ENCODE measurements at regions not wholly inside any gene's neighbourhood (a gene's known extent, or its start where the extent isn't known, plus 50 kb on each side); places are given as distances from the start of the nearest gene placed in this dataset.

DNA sequence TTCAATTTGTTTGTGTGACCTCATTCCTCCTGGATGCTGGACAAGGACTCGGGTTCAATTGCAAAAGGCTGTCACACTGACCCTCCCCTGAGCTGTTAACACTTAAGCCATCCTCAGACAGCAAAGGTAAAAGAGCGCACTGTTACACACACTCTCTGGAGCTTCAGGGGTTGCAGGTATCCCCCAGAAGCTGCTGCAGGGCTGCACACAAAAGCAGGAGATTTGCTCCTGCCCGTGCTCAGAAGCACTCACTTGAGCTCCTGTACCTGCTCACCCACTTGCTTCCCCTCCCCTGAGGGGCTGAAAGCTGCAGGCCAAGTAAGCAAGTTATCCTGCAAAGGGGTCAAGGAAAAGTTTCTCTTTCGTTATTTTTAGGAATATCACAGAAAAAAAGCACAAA lies 886.2 kb upstream of the ZWINT start:
- no peak overlapping the region for H3K4me3 ChIP-seq (ENCODE audit: low read depth, low read length)
- no peaks in the 10 kb centered on the region for H3K27me3 ChIP-seq (ENCODE audit: control insufficient read depth, insufficient read depth, low read length)
- CTCF ChIA-PET: no interaction called here
- TF ChIP-seq, protein P1, sequence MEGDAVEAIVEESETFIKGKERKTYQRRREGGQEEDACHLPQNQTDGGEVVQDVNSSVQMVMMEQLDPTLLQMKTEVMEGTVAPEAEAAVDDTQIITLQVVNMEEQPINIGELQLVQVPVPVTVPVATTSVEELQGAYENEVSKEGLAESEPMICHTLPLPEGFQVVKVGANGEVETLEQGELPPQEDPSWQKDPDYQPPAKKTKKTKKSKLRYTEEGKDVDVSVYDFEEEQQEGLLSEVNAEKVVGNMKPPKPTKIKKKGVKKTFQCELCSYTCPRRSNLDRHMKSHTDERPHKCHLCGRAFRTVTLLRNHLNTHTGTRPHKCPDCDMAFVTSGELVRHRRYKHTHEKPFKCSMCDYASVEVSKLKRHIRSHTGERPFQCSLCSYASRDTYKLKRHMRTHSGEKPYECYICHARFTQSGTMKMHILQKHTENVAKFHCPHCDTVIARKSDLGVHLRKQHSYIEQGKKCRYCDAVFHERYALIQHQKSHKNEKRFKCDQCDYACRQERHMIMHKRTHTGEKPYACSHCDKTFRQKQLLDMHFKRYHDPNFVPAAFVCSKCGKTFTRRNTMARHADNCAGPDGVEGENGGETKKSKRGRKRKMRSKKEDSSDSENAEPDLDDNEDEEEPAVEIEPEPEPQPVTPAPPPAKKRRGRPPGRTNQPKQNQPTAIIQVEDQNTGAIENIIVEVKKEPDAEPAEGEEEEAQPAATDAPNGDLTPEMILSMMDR (IDR thresholded peaks at IDR 0.05; ENCODE audit: insufficient read depth, low read depth, low read length): no peak
- no peaks in the 10 kb centered on the region for H3K36me3 ChIP-seq (ENCODE audit: control insufficient read depth, insufficient read depth, low read length)
- POLR2A ChIA-PET: no interaction called here
- DNase-seq (ENCODE audit: low read depth): no peak

DNA sequence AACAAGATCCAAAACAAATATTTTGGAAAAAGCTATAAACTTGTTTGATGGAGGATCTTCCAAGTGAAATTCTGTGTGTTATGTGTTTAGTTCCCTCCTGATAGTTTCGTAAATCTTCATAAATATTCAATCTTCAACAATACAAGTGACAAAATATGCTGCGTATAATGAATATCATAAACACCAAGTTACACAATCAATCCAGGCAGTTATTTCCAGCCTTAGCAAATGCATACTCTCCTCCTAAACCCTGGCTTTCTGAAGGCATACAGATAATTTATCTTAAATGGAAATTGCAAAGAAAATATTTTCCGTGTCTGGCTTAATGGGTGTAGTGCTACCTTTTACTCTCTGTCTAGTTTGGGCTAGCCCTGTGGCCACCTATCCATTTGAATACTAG lies 864.9 kb upstream of the ZWINT start:
- Histone ChIP-seq H3K36me3 (ENCODE audit: control insufficient read depth, insufficient read depth, low read length) (no peaks in the 10 kb centered on the region), H3K27me3 (ENCODE audit: control insufficient read depth, insufficient read depth, low read length) (no peaks in the 10 kb centered on the region), H3K4me3 (ENCODE audit: low read depth, low read length) (no peak overlapping the region)
- TF ChIP-seq, protein P1 (IDR thresholded peaks at IDR 0.05; ENCODE audit: insufficient read depth, low read depth, low read length): no peak
- CTCF ChIA-PET: interaction anchor here (0.6 kb wide), 1 partner anchor 693 kb away, joined by 3 read pairs; no protein-coding TSS in a partner anchor
- no peak for DNase-seq (ENCODE audit: low read depth)
- POLR2A ChIA-PET: no interaction called here

DNA sequence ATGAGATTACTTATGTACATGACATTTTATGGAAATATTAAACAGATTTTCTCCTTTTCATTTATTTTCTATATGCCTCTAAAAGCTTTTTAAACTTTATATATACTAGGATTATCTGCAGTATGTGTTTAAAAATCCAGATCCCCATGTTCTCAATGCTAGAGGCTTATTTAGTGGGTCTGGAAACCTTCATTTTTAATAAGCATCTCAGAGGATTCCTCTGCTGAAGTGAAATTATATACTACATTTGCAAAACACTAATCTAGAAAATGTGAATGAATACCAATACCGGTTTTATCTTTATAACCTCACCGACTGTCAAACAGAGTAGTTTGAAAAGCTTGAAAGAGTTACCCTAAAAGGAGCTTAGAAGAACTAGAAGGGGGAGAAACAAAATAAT lies 863.8 kb upstream of the ZWINT start:
- Histone ChIP-seq H3K4me3 (ENCODE audit: low read depth, low read length) (no peak overlapping the region), H3K36me3 (ENCODE audit: control insufficient read depth, insufficient read depth, low read length) (no peaks in the 10 kb centered on the region), H3K27me3 (ENCODE audit: control insufficient read depth, insufficient read depth, low read length) (no peaks in the 10 kb centered on the region)
- CTCF ChIA-PET: no interaction called here
- POLR2A ChIA-PET: no interaction called here
- DNase-seq (ENCODE audit: low read depth): no peak
- TF ChIP-seq, protein P1 (IDR thresholded peaks at IDR 0.05; ENCODE audit: insufficient read depth, low read depth, low read length): no peak

- ChIA-PET CTCF (no interaction called here), POLR2A (no interaction called here)
- TF ChIP-seq, protein P1 (IDR thresholded peaks at IDR 0.05; ENCODE audit: insufficient read depth, low read depth, low read length): no peak
- DNase-seq (ENCODE audit: low read depth): no peak
- H3K4me3 ChIP-seq (ENCODE audit: low read depth, low read length): no peak overlapping the region
- H3K27me3 ChIP-seq (ENCODE audit: control insufficient read depth, insufficient read depth, low read length): no peaks in the 10 kb centered on the region
- H3K36me3 ChIP-seq (ENCODE audit: control insufficient read depth, insufficient read depth, low read length): no peaks in the 10 kb centered on the region
Measured at GRCh38 chr10:57222603-57223002, 861.5 kb upstream of the ZWINT start.

DNA sequence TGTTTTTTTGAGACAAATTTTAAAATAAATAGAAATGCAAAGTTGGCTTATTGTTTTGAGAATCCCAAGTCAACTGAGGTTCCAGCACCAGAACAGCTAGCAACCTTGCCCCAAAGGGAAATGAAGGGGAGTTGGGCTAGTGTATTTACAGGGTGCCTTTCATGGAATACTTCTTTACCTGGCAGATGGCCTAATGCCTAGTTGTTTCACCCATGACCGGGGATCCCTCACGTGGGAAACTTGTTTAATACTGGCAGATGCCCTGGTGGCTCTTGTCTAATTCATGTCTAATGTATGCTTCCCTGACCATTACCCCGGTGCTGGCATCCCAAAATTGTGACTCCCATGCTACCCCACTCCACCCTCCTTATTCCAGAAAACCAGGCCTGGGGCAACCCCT lies 861.1 kb upstream of the ZWINT start:
- Histone ChIP-seq H3K36me3 (ENCODE audit: control insufficient read depth, insufficient read depth, low read length) (no peaks in the 10 kb centered on the region), H3K27me3 (ENCODE audit: control insufficient read depth, insufficient read depth, low read length) (no peaks in the 10 kb centered on the region), H3K4me3 (ENCODE audit: low read depth, low read length) (no peak overlapping the region)
- ChIA-PET CTCF (no interaction called here), POLR2A (interaction anchor here (0.6 kb wide), 1 partner anchor 142 kb away, joined by 9 read pairs; no protein-coding TSS in a partner anchor)
- TF ChIP-seq, protein P1 (IDR thresholded peaks at IDR 0.05; ENCODE audit: insufficient read depth, low read depth, low read length): no peak
- no peak for DNase-seq (ENCODE audit: low read depth)
